Thyroid gland (tissue), 4 donors: ENCODE measurements at regions not wholly inside any gene's neighbourhood (a gene's known extent, or its start where the extent isn't known, plus 50 kb on each side); places are given as distances from the start of the nearest gene placed in this dataset.

Source experiments
- DNase-seq, 2 donors: peaks; one replicate each; pipeline ENCODE4 v3.0.0-alpha.2; 2019
- H3K27ac ChIP-seq, 3 donors: fragments of 200-600 bp; sonication (generic); 1 replicate in 2 of 3; 2 replicates in 1 of 3; pipeline ENCODE4 v1.5.1; 2016 to 2019; ENCODE audit warnings: mild to moderate bottlenecking in 1 of 3, moderate library complexity in 1 of 3
- H3K27me3 ChIP-seq: fragments of 200-600 bp; sonication (generic); one replicate; pipeline ENCODE4 v1.5.1; 2019
- H3K36me3 ChIP-seq, 2 donors: fragments of 200-600 bp; sonication (generic); one replicate each; pipeline ENCODE4 v1.5.1; 2016 to 2019
- H3K4me1 ChIP-seq, 2 donors: fragments of 200-600 bp; sonication (generic); one replicate each; pipeline ENCODE4 v1.5.1; 2017 to 2019
- H3K4me3 ChIP-seq, 3 donors: fragments of 200-600 bp; sonication (generic); replicated peaks in 1 of 3; 1 replicate in 2 of 3; 2 replicates in 1 of 3; pipeline ENCODE4 v1.5.1; 2016; ENCODE audit warnings: mild to moderate bottlenecking in 1 of 3
- H3K9me3 ChIP-seq: fragments of 200-600 bp; sonication (generic); one replicate; pipeline ENCODE4 v1.5.1; 2017
- POLR2A ChIP-seq, 2 donors: fragments of 450-650 bp; IDR thresholded peaks; one replicate each; pipeline ENCODE4 v1.6.1; 2017; ENCODE audit warnings: antibody characterized with exemption in 2 of 2, mild to moderate bottlenecking in 2 of 2, moderate library complexity in 1 of 2
- WGBS, 2 donors: methylation state at CpG; one replicate each; pipeline ENCODE4 v1.1.5; 2017; 5-methylcytosine and 5-hydroxymethylcytosine counted together
- intact Hi-C: fragments of 100-400 bp; cut with DNase I; formaldehyde crosslinking; loops from one replicate; pipeline ENCODE4 v1.15.1; 2023
- TF ChIP-seq, protein P1 (sequence below), 6 experiments: fragments of 200-600 bp in 3 of 6; fragments of 450-650 bp in 3 of 6; sonication (generic) in 3 of 6; IDR thresholded peaks; one replicate each; pipeline ENCODE4 v1.5.1; 2016 to 2019; ENCODE audit warnings: antibody characterized with exemption in 6 of 6, mild to moderate bottlenecking in 2 of 6, inconsistent platforms in 1 of 6, moderate library complexity in 1 of 6

DNA sequence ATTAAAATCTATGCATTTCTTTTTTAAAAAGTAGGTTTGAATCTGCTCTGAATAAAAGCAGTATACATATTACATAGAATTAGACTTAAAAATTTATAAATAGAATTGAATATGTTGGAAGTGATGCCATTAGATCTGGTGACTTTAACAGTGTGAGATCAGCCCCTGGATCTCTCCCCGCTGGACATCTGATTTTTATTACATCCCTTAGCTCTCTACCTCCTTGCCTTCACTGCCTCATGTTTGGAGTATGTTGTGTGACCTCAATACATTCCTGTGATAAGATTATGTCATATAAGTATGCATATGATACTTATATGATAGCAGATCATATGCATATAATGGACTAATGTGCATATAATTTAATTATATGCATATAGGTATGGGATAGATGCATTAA is 643.4 kb upstream of the NR2F2 start:
- WGBS, 2 donors: 88 to 89% methylated on average over 1 of the region's 1 CpG
- TF ChIP-seq, protein P1, sequence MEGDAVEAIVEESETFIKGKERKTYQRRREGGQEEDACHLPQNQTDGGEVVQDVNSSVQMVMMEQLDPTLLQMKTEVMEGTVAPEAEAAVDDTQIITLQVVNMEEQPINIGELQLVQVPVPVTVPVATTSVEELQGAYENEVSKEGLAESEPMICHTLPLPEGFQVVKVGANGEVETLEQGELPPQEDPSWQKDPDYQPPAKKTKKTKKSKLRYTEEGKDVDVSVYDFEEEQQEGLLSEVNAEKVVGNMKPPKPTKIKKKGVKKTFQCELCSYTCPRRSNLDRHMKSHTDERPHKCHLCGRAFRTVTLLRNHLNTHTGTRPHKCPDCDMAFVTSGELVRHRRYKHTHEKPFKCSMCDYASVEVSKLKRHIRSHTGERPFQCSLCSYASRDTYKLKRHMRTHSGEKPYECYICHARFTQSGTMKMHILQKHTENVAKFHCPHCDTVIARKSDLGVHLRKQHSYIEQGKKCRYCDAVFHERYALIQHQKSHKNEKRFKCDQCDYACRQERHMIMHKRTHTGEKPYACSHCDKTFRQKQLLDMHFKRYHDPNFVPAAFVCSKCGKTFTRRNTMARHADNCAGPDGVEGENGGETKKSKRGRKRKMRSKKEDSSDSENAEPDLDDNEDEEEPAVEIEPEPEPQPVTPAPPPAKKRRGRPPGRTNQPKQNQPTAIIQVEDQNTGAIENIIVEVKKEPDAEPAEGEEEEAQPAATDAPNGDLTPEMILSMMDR (IDR thresholded peaks at IDR 0.05): no peak
- no peak for TF ChIP-seq POLR2A (IDR thresholded peaks at IDR 0.05)
- no peak for DNase-seq
- H3K9me3 ChIP-seq: no peaks in the 10 kb centered on the region
- H3K36me3 ChIP-seq: no peaks in the 10 kb centered on the region
- intact Hi-C loops: no loop called here
- no peak overlapping the region for H3K27ac ChIP-seq
- H3K4me1 ChIP-seq: no peaks in the 10 kb centered on the region
- H3K27me3 ChIP-seq: no peaks in the 10 kb centered on the region
- H3K4me3 ChIP-seq: no peak overlapping the region

DNA sequence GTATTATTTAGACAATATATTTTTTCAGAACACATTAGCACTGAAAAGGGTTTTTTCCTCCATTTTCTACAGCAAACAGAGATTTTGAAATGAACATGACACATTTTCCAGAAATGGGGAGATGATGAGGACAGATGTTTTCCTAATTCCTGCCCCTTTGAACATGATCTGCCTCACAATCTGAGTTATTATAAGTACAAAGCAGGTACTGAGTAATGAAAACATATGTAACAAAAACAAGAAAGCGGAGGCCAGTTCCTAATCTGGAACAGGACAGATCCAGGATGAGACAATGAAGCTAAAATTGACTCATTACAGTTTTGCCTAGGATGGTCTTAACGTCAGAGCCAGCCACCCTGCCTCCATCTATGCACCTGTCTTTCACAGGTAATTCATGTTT is 642.8 kb upstream of the NR2F2 start:
- intact Hi-C loops: no loop called here
- Histone ChIP-seq H3K4me1 (no peaks in the 10 kb centered on the region), H3K27ac (no peak overlapping the region), H3K4me3 (no peak overlapping the region), H3K9me3 (no peaks in the 10 kb centered on the region), H3K27me3 (no peaks in the 10 kb centered on the region), H3K36me3 (no peaks in the 10 kb centered on the region)
- DNase-seq: no peak
- WGBS, 2 donors: 76 to 89% methylated on average over 2 of the region's 2 CpGs
- TF ChIP-seq, protein P1 (IDR thresholded peaks at IDR 0.05): no peak
- TF ChIP-seq POLR2A (IDR thresholded peaks at IDR 0.05): no peak

DNA sequence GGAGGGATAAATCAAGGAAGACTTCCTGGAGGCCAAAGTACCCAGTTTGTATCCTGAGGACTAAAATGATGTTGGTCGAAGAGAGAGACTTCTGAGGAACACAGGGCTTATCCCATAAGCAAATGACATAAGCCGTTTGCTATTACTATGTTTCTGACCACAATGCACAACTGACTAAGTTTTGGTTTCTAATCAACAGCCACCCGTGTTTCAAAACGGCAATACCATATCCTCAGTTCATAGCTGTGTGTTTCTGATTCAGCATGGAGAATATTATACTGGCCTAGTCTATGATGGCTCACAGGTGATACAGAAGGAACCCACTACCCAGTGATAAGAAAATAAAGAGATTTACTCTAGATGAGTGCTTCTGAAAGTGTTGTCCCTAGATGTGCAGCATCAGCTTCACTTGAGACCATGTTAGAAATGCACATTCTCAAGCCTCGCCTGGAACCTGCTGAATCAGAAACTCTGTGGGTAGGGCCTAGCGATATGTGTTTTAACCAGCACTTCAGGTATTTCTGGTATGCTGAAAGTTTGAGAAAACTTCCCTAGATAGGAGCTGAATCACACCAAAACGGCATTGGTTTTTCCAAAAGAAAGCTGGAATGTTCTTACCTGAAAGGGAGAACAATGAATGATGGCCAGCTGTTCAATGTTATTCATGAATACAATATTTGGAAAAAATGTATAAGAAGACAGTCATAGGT is 639.7 kb upstream of the NR2F2 start:
- H3K36me3 ChIP-seq: no peaks in the 10 kb centered on the region
- 82 to 83% methylated on average over 7 of the region's 7 CpGs for WGBS, 2 donors
- no peaks in the 10 kb centered on the region for H3K27me3 ChIP-seq
- no peak overlapping the region for H3K4me3 ChIP-seq
- H3K9me3 ChIP-seq: no peaks in the 10 kb centered on the region
- no peak overlapping the region for H3K27ac ChIP-seq
- intact Hi-C loops: no loop called here
- H3K4me1 ChIP-seq: no peaks in the 10 kb centered on the region
- no peak for DNase-seq
- no peak for TF ChIP-seq POLR2A (IDR thresholded peaks at IDR 0.05)
- TF ChIP-seq, protein P1 (IDR thresholded peaks at IDR 0.05): no peak

DNA sequence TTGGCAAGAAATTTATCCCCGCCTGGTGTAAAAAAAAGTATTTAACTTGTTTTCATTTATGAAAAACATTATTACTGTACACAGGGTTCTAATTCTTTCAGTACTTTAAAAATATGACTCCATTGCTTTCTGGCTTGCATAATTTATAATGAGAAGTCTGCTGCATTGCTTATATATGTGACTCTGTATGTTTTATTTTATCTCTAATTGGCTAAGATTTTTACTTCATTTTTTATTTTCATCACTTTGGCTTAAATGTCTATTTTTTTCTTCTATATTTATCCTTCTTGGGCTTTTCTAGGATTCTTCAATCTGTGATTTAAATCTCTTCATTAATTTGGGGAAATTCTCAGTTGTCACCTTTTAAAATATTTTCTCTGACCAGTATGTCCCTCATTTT is 636.6 kb upstream of the NR2F2 start:
- Histone ChIP-seq H3K4me3 (no peak overlapping the region), H3K27ac (no peak overlapping the region), H3K27me3 (no peaks in the 10 kb centered on the region), H3K4me1 (no peaks in the 10 kb centered on the region), H3K36me3 (no peaks in the 10 kb centered on the region), H3K9me3 (no peaks in the 10 kb centered on the region)
- DNase-seq: no peak
- intact Hi-C loops: no loop called here
- TF ChIP-seq, protein P1 (IDR thresholded peaks at IDR 0.05): no peak
- no peak for TF ChIP-seq POLR2A (IDR thresholded peaks at IDR 0.05)
- 91 to 95% methylated on average over 1 of the region's 1 CpG for WGBS, 2 donors

DNA sequence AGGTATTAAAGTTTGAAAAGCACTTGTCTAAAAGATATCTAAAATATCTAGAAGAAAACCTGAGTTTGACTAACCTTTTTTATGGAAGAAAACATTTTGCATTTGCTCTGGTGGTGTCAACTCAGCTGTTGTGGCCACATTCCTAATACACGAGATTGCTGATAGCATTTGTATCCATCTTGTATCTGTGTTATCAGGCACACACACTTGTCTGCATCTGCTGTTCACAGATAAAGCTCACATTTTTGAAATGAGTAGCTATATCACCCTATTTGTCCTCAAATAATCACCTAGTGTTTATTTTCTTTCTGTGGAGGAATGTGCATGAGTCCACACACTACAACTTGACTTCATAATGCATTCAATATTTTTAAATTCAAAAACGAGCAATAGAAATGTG is 632.3 kb upstream of the NR2F2 start:
- Histone ChIP-seq H3K9me3 (no peaks in the 10 kb centered on the region), H3K4me1 (no peaks in the 10 kb centered on the region), H3K27me3 (no peaks in the 10 kb centered on the region), H3K36me3 (no peaks in the 10 kb centered on the region), H3K27ac (no peak overlapping the region), H3K4me3 (no peak overlapping the region)
- WGBS, 2 donors: 65 to 76% methylated on average over 2 of the region's 2 CpGs
- intact Hi-C loops: no loop called here
- DNase-seq: no peak
- TF ChIP-seq, protein P1 (IDR thresholded peaks at IDR 0.05): no peak
